ENCODE measurements at regions not wholly inside any gene's neighbourhood (a gene's known extent, or its start where the extent isn't known, plus 50 kb on each side); places are given as distances from the start of the nearest gene placed in this dataset.
"Not testable (repeated sequence)": the region's sequence is repeated elsewhere in the genome, so short reads cannot be mapped to it uniquely, and the experiment has no call there.

- no peak for DNase-seq (ENCODE audit: low read depth)
- no peak for TF ChIP-seq CTCF (IDR thresholded peaks at IDR 0.05; ENCODE audit: low read length, missing control alignments)
- H3K4me3 ChIP-seq (replicated peaks; ENCODE audit: low read depth, low read length) = no peak overlapping the region
Observed at GRCh38 chr13:47892374-47892773, 108.7 kb downstream of the SUCLA2 start.

GRCh38 chr13:47890146-47890814, 110.8 kb downstream of the SUCLA2 start:
- TF ChIP-seq CTCF (IDR thresholded peaks at IDR 0.05; ENCODE audit: low read length, missing control alignments) = no peak
- peak; percentile 27 for DNase-seq (ENCODE audit: low read depth)
- H3K4me3 ChIP-seq (replicated peaks; ENCODE audit: low read depth, low read length) = no peak overlapping the region

GRCh38 chr13:47886314-47886713, 114.8 kb downstream of the SUCLA2 start:
- no peak for TF ChIP-seq CTCF (IDR thresholded peaks at IDR 0.05; ENCODE audit: low read length, missing control alignments)
- no peak for DNase-seq (ENCODE audit: low read depth)
- no peak overlapping the region for H3K4me3 ChIP-seq (replicated peaks; ENCODE audit: low read depth, low read length)

- no peak overlapping the region for H3K4me3 ChIP-seq (replicated peaks; ENCODE audit: low read depth, low read length)
- TF ChIP-seq CTCF (IDR thresholded peaks at IDR 0.05; ENCODE audit: low read length, missing control alignments) = no peak
- no peak for DNase-seq (ENCODE audit: low read depth)
Observed at GRCh38 chr13:47875201-47875600, 125.9 kb downstream of the SUCLA2 start.

GRCh38 chr13:47873987-47874386, 127.1 kb downstream of the SUCLA2 start:
- H3K4me3 ChIP-seq (replicated peaks; ENCODE audit: low read depth, low read length) = not testable (repeated sequence)

GRCh38 chr13:47873319-47873718, 127.8 kb downstream of the SUCLA2 start:
- H3K4me3 ChIP-seq (replicated peaks; ENCODE audit: low read depth, low read length); DNase-seq (ENCODE audit: low read depth): not testable (repeated sequence)

More at GRCh38 chr13:47873987-47874386, 127.1 kb downstream of the SUCLA2 start:
- DNase-seq (ENCODE audit: low read depth) = not testable (repeated sequence)

GRCh38 chr13:47869776-47870175, 131.3 kb downstream of the SUCLA2 start:
- no peak for TF ChIP-seq CTCF (IDR thresholded peaks at IDR 0.05; ENCODE audit: low read length, missing control alignments)
- no peak overlapping the region for H3K4me3 ChIP-seq (replicated peaks; ENCODE audit: low read depth, low read length)
- no peak for DNase-seq (ENCODE audit: low read depth)

GRCh38 chr13:47865883-47866282, 135.2 kb downstream of the SUCLA2 start:
- no peak for TF ChIP-seq CTCF (IDR thresholded peaks at IDR 0.05; ENCODE audit: low read length, missing control alignments)
- no peak overlapping the region for H3K4me3 ChIP-seq (replicated peaks; ENCODE audit: low read depth, low read length)
- no peak for DNase-seq (ENCODE audit: low read depth)
